Activated naive CD4-positive, alpha-beta T cell treated with anti-CD3 and anti-CD28 coated beads, Interleukin-2, amount 10 ng/mL, durations not matched to agents 7 days and 5 days (primary cell): ENCODE measurements at regions not wholly inside any gene's neighbourhood (a gene's known extent, or its start where the extent isn't known, plus 50 kb on each side); places are given as distances from the start of the nearest gene placed in this dataset.

ENCODE experiments used
- CTCF ChIA-PET: fragments of 350-600 bp; sonication (Branson Sonifier 250); formaldehyde crosslinking; loops from one replicate; lab custom pipeline; 2021; ENCODE audit warnings: antibody characterized with exemption; lab: Charles Lee
- DNase-seq: peaks from one replicate; pipeline ENCODE4 v3.0.0-alpha.2; 2020
- H3K27ac Mint-ChIP-seq: one replicate; pipeline ENCODE4 v1.8.0; 2021; ENCODE audit warnings: mild to moderate bottlenecking, moderate library complexity, mixed read lengths
- H3K27me3 Mint-ChIP-seq: one replicate; pipeline ENCODE4 v1.8.0; 2021; ENCODE audit warnings: mild to moderate bottlenecking, mixed read lengths
- H3K36me3 Mint-ChIP-seq: one replicate; pipeline ENCODE4 v1.8.0; 2021; ENCODE audit warnings: mixed read lengths
- H3K4me1 Mint-ChIP-seq: one replicate; pipeline ENCODE4 v1.8.0; 2021; ENCODE audit warnings: mixed read lengths
- H3K4me3 Mint-ChIP-seq: one replicate; pipeline ENCODE4 v1.8.0; 2021; ENCODE audit warnings: mild to moderate bottlenecking, moderate library complexity, mixed read lengths
- H3K9me3 Mint-ChIP-seq: one replicate; pipeline ENCODE4 v1.8.0; 2021; ENCODE audit warnings: mixed read lengths

- H3K4me1 Mint-ChIP-seq, result no peaks in the 10 kb centered on the region
- no peaks in the 10 kb centered on the region for H3K36me3 Mint-ChIP-seq
- no peak overlapping the region for H3K27ac Mint-ChIP-seq
- H3K27me3 Mint-ChIP-seq, result no peaks in the 10 kb centered on the region
- no peak for DNase-seq
- CTCF ChIA-PET, result interaction anchor here (1.3 kb wide), 1 partner anchor 12 kb away, joined by 3 read pairs; no protein-coding TSS in a partner anchor
- no peaks in the 10 kb centered on the region for H3K9me3 Mint-ChIP-seq
- H3K4me3 Mint-ChIP-seq, result no peak overlapping the region
Observed at GRCh38 chr11:129268371-129268770, 76.2 kb upstream of the ARHGAP32 start.

GRCh38 chr11:129267716-129268115, 75.6 kb upstream of the ARHGAP32 start:
- Mint-ChIP-seq H3K27ac (no peak overlapping the region), H3K27me3 (no peaks in the 10 kb centered on the region), H3K4me3 (no peak overlapping the region), H3K36me3 (no peaks in the 10 kb centered on the region), H3K4me1 (no peaks in the 10 kb centered on the region), H3K9me3 (no peaks in the 10 kb centered on the region)
- CTCF ChIA-PET, result interaction anchor here (1.3 kb wide), 1 partner anchor 13 kb away, joined by 3 read pairs; no protein-coding TSS in a partner anchor
- no peak for DNase-seq

GRCh38 chr11:129266536-129266935, 74.4 kb upstream of the ARHGAP32 start:
- H3K9me3 Mint-ChIP-seq, result no peaks in the 10 kb centered on the region
- H3K36me3 Mint-ChIP-seq, result no peaks in the 10 kb centered on the region
- no peaks in the 10 kb centered on the region for H3K4me1 Mint-ChIP-seq
- no peak overlapping the region for H3K27ac Mint-ChIP-seq
- DNase-seq, result no peak
- CTCF ChIA-PET, result interaction anchor here (0.8 kb wide), 1 partner anchor 13 kb away, joined by 3 read pairs; no protein-coding TSS in a partner anchor
- no peak overlapping the region for H3K4me3 Mint-ChIP-seq
- H3K27me3 Mint-ChIP-seq, result no peaks in the 10 kb centered on the region

GRCh38 chr11:129265125-129265788, 73.1 kb upstream of the ARHGAP32 start:
- Mint-ChIP-seq H3K9me3 (no peaks in the 10 kb centered on the region), H3K27ac (no peak overlapping the region), H3K36me3 (no peaks in the 10 kb centered on the region), H3K4me3 (no peak overlapping the region), H3K4me1 (no peaks in the 10 kb centered on the region), H3K27me3 (no peaks in the 10 kb centered on the region)
- CTCF ChIA-PET, result interaction anchor here (0.9 kb wide), 1 partner anchor 235 kb away, joined by 3 read pairs; no protein-coding TSS in a partner anchor
- DNase-seq, result no peak

- no peaks in the 10 kb centered on the region for H3K36me3 Mint-ChIP-seq
- H3K27me3 Mint-ChIP-seq, result no peaks in the 10 kb centered on the region
- H3K9me3 Mint-ChIP-seq, result no peaks in the 10 kb centered on the region
- CTCF ChIA-PET, result no interaction called here
- no peak overlapping the region for H3K27ac Mint-ChIP-seq
- H3K4me3 Mint-ChIP-seq, result no peak overlapping the region
- no peak for DNase-seq
- no peaks in the 10 kb centered on the region for H3K4me1 Mint-ChIP-seq
Observed at GRCh38 chr11:129264114-129264513, 72.0 kb upstream of the ARHGAP32 start.

- Mint-ChIP-seq H3K27me3 (peaks cover 4% of the 10 kb centered on the region), H3K4me1 (no peaks in the 10 kb centered on the region), H3K36me3 (no peaks in the 10 kb centered on the region), H3K4me3 (no peak overlapping the region), H3K27ac (no peak overlapping the region), H3K9me3 (no peaks in the 10 kb centered on the region)
- CTCF ChIA-PET, result no interaction called here
- DNase-seq, result no peak
Observed at GRCh38 chr11:129260750-129261149, 68.6 kb upstream of the ARHGAP32 start.

GRCh38 chr11:129259931-129260348, 67.8 kb upstream of the ARHGAP32 start:
- peaks cover 4% of the 10 kb centered on the region for H3K27me3 Mint-ChIP-seq
- no peaks in the 10 kb centered on the region for H3K9me3 Mint-ChIP-seq
- no peak overlapping the region for H3K4me3 Mint-ChIP-seq
- no peaks in the 10 kb centered on the region for H3K36me3 Mint-ChIP-seq
- CTCF ChIA-PET, result interaction anchor here (1.0 kb wide), 1 partner anchor 30 kb away, joined by 4 read pairs; no protein-coding TSS in a partner anchor
- H3K4me1 Mint-ChIP-seq, result no peaks in the 10 kb centered on the region
- DNase-seq, result no peak
- H3K27ac Mint-ChIP-seq, result no peak overlapping the region

GRCh38 chr11:129258205-129258604, 66.1 kb upstream of the ARHGAP32 start:
- Mint-ChIP-seq H3K9me3 (no peaks in the 10 kb centered on the region), H3K27me3 (peaks cover 4% of the 10 kb centered on the region), H3K4me1 (no peaks in the 10 kb centered on the region), H3K36me3 (no peaks in the 10 kb centered on the region), H3K4me3 (no peak overlapping the region), H3K27ac (no peak overlapping the region)
- no peak for DNase-seq
- CTCF ChIA-PET, result no interaction called here

- Mint-ChIP-seq H3K4me1 (no peaks in the 10 kb centered on the region), H3K9me3 (no peaks in the 10 kb centered on the region), H3K27me3 (peaks cover 4% of the 10 kb centered on the region), H3K4me3 (no peak overlapping the region), H3K36me3 (no peaks in the 10 kb centered on the region), H3K27ac (no peak overlapping the region)
- CTCF ChIA-PET, result no interaction called here
- DNase-seq, result no peak
Observed at GRCh38 chr11:129257512-129257911, 65.4 kb upstream of the ARHGAP32 start.

- H3K27ac Mint-ChIP-seq, result no peak overlapping the region
- H3K4me1 Mint-ChIP-seq, result peaks cover 8% of the 10 kb centered on the region
- CTCF ChIA-PET, result interaction anchor here (0.6 kb wide), 1 partner anchor 1789 kb away, joined by 3 read pairs; no protein-coding TSS in a partner anchor
- H3K27me3 Mint-ChIP-seq, result no peaks in the 10 kb centered on the region
- no peak overlapping the region for H3K4me3 Mint-ChIP-seq
- H3K36me3 Mint-ChIP-seq, result no peaks in the 10 kb centered on the region
- no peaks in the 10 kb centered on the region for H3K9me3 Mint-ChIP-seq
- DNase-seq, result no peak
Observed at GRCh38 chr11:129252621-129253020, 60.5 kb upstream of the ARHGAP32 start.

- CTCF ChIA-PET, result no interaction called here
- peaks cover 21% of the 10 kb centered on the region for H3K4me1 Mint-ChIP-seq
- H3K27me3 Mint-ChIP-seq, result no peaks in the 10 kb centered on the region
- H3K4me3 Mint-ChIP-seq, result no peak overlapping the region
- no peak overlapping the region for H3K27ac Mint-ChIP-seq
- DNase-seq, result no peak
- H3K36me3 Mint-ChIP-seq, result no peaks in the 10 kb centered on the region
- no peaks in the 10 kb centered on the region for H3K9me3 Mint-ChIP-seq
Observed at GRCh38 chr11:129251067-129251466, 58.9 kb upstream of the ARHGAP32 start.

- H3K4me1 Mint-ChIP-seq, result peaks cover 21% of the 10 kb centered on the region
- H3K27me3 Mint-ChIP-seq, result no peaks in the 10 kb centered on the region
- no peak for DNase-seq
- no peaks in the 10 kb centered on the region for H3K36me3 Mint-ChIP-seq
- H3K4me3 Mint-ChIP-seq, result no peak overlapping the region
- no peaks in the 10 kb centered on the region for H3K9me3 Mint-ChIP-seq
- CTCF ChIA-PET, result no interaction called here
- no peak overlapping the region for H3K27ac Mint-ChIP-seq
Observed at GRCh38 chr11:129249923-129250322, 57.8 kb upstream of the ARHGAP32 start.

GRCh38 chr11:129249351-129249750, 57.2 kb upstream of the ARHGAP32 start:
- DNase-seq, result no peak
- H3K4me3 Mint-ChIP-seq, result no peak overlapping the region
- CTCF ChIA-PET, result no interaction called here
- no peaks in the 10 kb centered on the region for H3K9me3 Mint-ChIP-seq
- H3K27ac Mint-ChIP-seq, result no peak overlapping the region
- peaks cover 21% of the 10 kb centered on the region for H3K4me1 Mint-ChIP-seq
- H3K27me3 Mint-ChIP-seq, result no peaks in the 10 kb centered on the region
- no peaks in the 10 kb centered on the region for H3K36me3 Mint-ChIP-seq

- Mint-ChIP-seq H3K27me3 (no peaks in the 10 kb centered on the region), H3K36me3 (no peaks in the 10 kb centered on the region), H3K9me3 (no peaks in the 10 kb centered on the region), H3K4me1 (peaks cover 21% of the 10 kb centered on the region), H3K27ac (no peak overlapping the region), H3K4me3 (no peak overlapping the region)
- CTCF ChIA-PET, result no interaction called here
- no peak for DNase-seq
Observed at GRCh38 chr11:129248618-129249017, 56.5 kb upstream of the ARHGAP32 start.

- H3K36me3 Mint-ChIP-seq, result no peaks in the 10 kb centered on the region
- no peaks in the 10 kb centered on the region for H3K27me3 Mint-ChIP-seq
- no peak overlapping the region for H3K27ac Mint-ChIP-seq
- peaks cover 21% of the 10 kb centered on the region for H3K4me1 Mint-ChIP-seq
- H3K4me3 Mint-ChIP-seq, result no peak overlapping the region
- no peaks in the 10 kb centered on the region for H3K9me3 Mint-ChIP-seq
- DNase-seq, result no peak
- CTCF ChIA-PET, result no interaction called here
Observed at GRCh38 chr11:129247135-129247534, 55.0 kb upstream of the ARHGAP32 start.
